ENCODE measurements at regions not wholly inside any gene's neighbourhood (a gene's known extent, or its start where the extent isn't known, plus 50 kb on each side); places are given as distances from the start of the nearest gene placed in this dataset.

DNA sequence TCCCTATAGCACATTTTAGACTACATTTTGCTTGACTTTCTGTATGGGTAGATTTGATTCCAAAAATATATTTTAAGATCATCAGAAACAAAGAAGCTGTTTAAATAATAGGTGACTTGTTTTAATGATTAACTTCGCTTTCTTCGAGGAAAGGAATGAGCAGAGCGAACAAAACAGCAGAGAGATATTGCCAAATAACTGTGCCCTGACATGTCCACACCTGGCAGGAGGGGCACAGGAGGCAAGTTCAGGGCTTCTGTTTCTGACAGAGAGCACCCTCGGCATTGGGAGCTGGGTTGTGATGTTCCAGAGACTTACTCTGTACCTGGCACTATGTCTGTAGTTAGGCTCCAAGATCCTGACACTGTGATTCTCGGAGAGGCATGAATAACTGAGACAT, 155.7 kb upstream of the SASH1 start:
- H3K27me3 ChIP-seq (ENCODE audit: insufficient read depth, low read length): no peaks in the 10 kb centered on the region
- no peak overlapping the region for H2AFZ ChIP-seq (ENCODE audit: low read depth, low read length, poor library complexity, severe bottlenecking)
- CTCF ChIA-PET: no interaction called here
- POLR2A ChIA-PET: no interaction called here
- H3K4me1 ChIP-seq (ENCODE audit: control insufficient read depth in 1 of 2, insufficient read depth in 2 of 2, low read length in 2 of 2): peaks cover 1 to 8% of the 10 kb centered on the region in 2 experiments
- no peak overlapping the region for H3K4me3 ChIP-seq (replicated peaks in 1 of 2; ENCODE audit: low read depth in 1 of 2, low read length in 2 of 2)
- no peak overlapping the region for H3K9ac ChIP-seq (ENCODE audit: low read length)
- no peaks in the 10 kb centered on the region for H3K9me3 ChIP-seq (ENCODE audit: control insufficient read depth in 1 of 2, insufficient read depth in 1 of 2, low read depth in 1 of 2, low read length in 2 of 2)
- no TSS peak for BruUV-seq (replicated peaks)
- RAD21 ChIA-PET (ENCODE audit: low non-redundant PET in 1 of 2, low total read pairs in 2 of 2, uncharacterized antibody in 2 of 2, unreplicated experiment in 2 of 2): no interaction called here
- TF ChIP-seq, protein P1, sequence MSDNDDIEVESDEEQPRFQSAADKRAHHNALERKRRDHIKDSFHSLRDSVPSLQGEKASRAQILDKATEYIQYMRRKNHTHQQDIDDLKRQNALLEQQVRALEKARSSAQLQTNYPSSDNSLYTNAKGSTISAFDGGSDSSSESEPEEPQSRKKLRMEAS (IDR thresholded peaks at IDR 0.05): no peak
- no peak for TF ChIP-seq JUND (IDR thresholded peaks at IDR 0.05)
- TF ChIP-seq, protein P2, sequence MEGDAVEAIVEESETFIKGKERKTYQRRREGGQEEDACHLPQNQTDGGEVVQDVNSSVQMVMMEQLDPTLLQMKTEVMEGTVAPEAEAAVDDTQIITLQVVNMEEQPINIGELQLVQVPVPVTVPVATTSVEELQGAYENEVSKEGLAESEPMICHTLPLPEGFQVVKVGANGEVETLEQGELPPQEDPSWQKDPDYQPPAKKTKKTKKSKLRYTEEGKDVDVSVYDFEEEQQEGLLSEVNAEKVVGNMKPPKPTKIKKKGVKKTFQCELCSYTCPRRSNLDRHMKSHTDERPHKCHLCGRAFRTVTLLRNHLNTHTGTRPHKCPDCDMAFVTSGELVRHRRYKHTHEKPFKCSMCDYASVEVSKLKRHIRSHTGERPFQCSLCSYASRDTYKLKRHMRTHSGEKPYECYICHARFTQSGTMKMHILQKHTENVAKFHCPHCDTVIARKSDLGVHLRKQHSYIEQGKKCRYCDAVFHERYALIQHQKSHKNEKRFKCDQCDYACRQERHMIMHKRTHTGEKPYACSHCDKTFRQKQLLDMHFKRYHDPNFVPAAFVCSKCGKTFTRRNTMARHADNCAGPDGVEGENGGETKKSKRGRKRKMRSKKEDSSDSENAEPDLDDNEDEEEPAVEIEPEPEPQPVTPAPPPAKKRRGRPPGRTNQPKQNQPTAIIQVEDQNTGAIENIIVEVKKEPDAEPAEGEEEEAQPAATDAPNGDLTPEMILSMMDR (IDR thresholded peaks at IDR 0.05 in 2 of 3, conservative IDR thresholded peaks at IDR 0.05 in 1 of 3; ENCODE audit: borderline replicate concordance in 1 of 3, insufficient read depth in 1 of 3, low read depth in 2 of 3, low read length in 2 of 3): no peak
- no peak for TF ChIP-seq TCF7L2 (IDR thresholded peaks at IDR 0.05; ENCODE audit: borderline replicate concordance, extremely low read depth, insufficient read depth, insufficient read length)
- TF ChIP-seq EGR1 (IDR thresholded peaks at IDR 0.05; ENCODE audit: low read depth): no peak
- no peak for TF ChIP-seq ELF1 (IDR thresholded peaks at IDR 0.05; ENCODE audit: borderline replicate concordance, low read depth)
- TF ChIP-seq ZFX (IDR thresholded peaks at IDR 0.05): no peak
- TF ChIP-seq, protein P3, sequence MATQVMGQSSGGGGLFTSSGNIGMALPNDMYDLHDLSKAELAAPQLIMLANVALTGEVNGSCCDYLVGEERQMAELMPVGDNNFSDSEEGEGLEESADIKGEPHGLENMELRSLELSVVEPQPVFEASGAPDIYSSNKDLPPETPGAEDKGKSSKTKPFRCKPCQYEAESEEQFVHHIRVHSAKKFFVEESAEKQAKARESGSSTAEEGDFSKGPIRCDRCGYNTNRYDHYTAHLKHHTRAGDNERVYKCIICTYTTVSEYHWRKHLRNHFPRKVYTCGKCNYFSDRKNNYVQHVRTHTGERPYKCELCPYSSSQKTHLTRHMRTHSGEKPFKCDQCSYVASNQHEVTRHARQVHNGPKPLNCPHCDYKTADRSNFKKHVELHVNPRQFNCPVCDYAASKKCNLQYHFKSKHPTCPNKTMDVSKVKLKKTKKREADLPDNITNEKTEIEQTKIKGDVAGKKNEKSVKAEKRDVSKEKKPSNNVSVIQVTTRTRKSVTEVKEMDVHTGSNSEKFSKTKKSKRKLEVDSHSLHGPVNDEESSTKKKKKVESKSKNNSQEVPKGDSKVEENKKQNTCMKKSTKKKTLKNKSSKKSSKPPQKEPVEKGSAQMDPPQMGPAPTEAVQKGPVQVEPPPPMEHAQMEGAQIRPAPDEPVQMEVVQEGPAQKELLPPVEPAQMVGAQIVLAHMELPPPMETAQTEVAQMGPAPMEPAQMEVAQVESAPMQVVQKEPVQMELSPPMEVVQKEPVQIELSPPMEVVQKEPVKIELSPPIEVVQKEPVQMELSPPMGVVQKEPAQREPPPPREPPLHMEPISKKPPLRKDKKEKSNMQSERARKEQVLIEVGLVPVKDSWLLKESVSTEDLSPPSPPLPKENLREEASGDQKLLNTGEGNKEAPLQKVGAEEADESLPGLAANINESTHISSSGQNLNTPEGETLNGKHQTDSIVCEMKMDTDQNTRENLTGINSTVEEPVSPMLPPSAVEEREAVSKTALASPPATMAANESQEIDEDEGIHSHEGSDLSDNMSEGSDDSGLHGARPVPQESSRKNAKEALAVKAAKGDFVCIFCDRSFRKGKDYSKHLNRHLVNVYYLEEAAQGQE (IDR thresholded peaks at IDR 0.05; ENCODE audit: low read depth): no peak
- no peak for TF ChIP-seq CBX3 (IDR thresholded peaks at IDR 0.05; ENCODE audit: low read depth)
- TF ChIP-seq FOSL1 (IDR thresholded peaks at IDR 0.05; ENCODE audit: low read depth): no peak
- no peak for TF ChIP-seq CEBPB (IDR thresholded peaks at IDR 0.05; ENCODE audit: low read depth)
- no peak for TF ChIP-seq SRF (IDR thresholded peaks at IDR 0.05; ENCODE audit: low read depth)
- no peak for TF ChIP-seq EZH2phosphoT487 (IDR thresholded peaks at IDR 0.05; ENCODE audit: borderline replicate concordance)
- TF ChIP-seq, protein P4, sequence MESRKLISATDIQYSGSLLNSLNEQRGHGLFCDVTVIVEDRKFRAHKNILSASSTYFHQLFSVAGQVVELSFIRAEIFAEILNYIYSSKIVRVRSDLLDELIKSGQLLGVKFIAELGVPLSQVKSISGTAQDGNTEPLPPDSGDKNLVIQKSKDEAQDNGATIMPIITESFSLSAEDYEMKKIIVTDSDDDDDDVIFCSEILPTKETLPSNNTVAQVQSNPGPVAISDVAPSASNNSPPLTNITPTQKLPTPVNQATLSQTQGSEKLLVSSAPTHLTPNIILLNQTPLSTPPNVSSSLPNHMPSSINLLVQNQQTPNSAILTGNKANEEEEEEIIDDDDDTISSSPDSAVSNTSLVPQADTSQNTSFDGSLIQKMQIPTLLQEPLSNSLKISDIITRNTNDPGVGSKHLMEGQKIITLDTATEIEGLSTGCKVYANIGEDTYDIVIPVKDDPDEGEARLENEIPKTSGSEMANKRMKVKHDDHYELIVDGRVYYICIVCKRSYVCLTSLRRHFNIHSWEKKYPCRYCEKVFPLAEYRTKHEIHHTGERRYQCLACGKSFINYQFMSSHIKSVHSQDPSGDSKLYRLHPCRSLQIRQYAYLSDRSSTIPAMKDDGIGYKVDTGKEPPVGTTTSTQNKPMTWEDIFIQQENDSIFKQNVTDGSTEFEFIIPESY (IDR thresholded peaks at IDR 0.05; ENCODE audit: extremely low read depth, insufficient replicate concordance, low read length): no peak
- TF ChIP-seq EZH2 (IDR thresholded peaks at IDR 0.05): no peak
- no peak for TF ChIP-seq SP1 (IDR thresholded peaks at IDR 0.05; ENCODE audit: low read depth)
- TF ChIP-seq SIN3A (IDR thresholded peaks at IDR 0.05; ENCODE audit: low read depth): no peak
- TF ChIP-seq POLR2A (IDR thresholded peaks at IDR 0.05; ENCODE audit: borderline replicate concordance, extremely low read depth, insufficient read depth, insufficient read length): no peak
- no peak overlapping the region for H3K4me2 ChIP-seq (ENCODE audit: low read length)
- no peak for ATAC-seq
- H4K20me1 ChIP-seq (ENCODE audit: insufficient read depth): no peaks in the 10 kb centered on the region
- no peak overlapping the region for H3K27ac ChIP-seq (ENCODE audit: low read depth, low read length)
- no peaks in the 10 kb centered on the region for H3K36me3 ChIP-seq (ENCODE audit: control insufficient read depth in 1 of 2, insufficient read depth in 2 of 2, low read length in 2 of 2)
- no peaks in the 10 kb centered on the region for H3K79me2 ChIP-seq (ENCODE audit: insufficient read depth, low read length)
- no peak for DNase-seq (ENCODE audit: low read depth, low spot score)
- H3K9me2 ChIP-seq (ENCODE audit: insufficient read depth): no peaks in the 10 kb centered on the region
- intact Hi-C loops (cut with micrococcal nuclease): no loop called here
